ENCODE measurements at regions not wholly inside any gene's neighbourhood (a gene's known extent, or its start where the extent isn't known, plus 50 kb on each side); places are given as distances from the start of the nearest gene placed in this dataset.
"Not testable (repeated sequence)": the region's sequence is repeated elsewhere in the genome, so short reads cannot be mapped to it uniquely, and the experiment has no call there.

- CTCF ChIA-PET; BruUV-seq (replicated peaks); POLR2A ChIA-PET; intact Hi-C loops (cut with micrococcal nuclease); H3K9ac ChIP-seq (ENCODE audit: low read length); H3K79me2 ChIP-seq (ENCODE audit: insufficient read depth, low read length); H3K9me2 ChIP-seq (ENCODE audit: insufficient read depth); H3K27ac ChIP-seq (ENCODE audit: low read depth, low read length); H3K36me3 ChIP-seq (ENCODE audit: control insufficient read depth in 1 of 2, insufficient read depth in 2 of 2, low read length in 2 of 2); RAD21 ChIA-PET (ENCODE audit: low non-redundant PET in 1 of 2, low total read pairs in 2 of 2, uncharacterized antibody in 2 of 2, unreplicated experiment in 2 of 2); H4K20me1 ChIP-seq (ENCODE audit: insufficient read depth); H3K9me3 ChIP-seq (ENCODE audit: control insufficient read depth in 1 of 2, insufficient read depth in 1 of 2, low read depth in 1 of 2, low read length in 2 of 2); H3K27me3 ChIP-seq (ENCODE audit: insufficient read depth, low read length): not testable (repeated sequence)
- H3K4me3 ChIP-seq (replicated peaks in 1 of 2; ENCODE audit: low read depth in 1 of 2, low read length in 2 of 2), result peak overlapping the region; percentile 11 to 33; a peak in 3 of 4 replicates
- peak; percentile 53; the same call in 1 of the 2 replicates for TF ChIP-seq MAX (IDR thresholded peaks at IDR 0.05)
- H2AFZ ChIP-seq (ENCODE audit: low read depth, low read length, poor library complexity, severe bottlenecking), result peak overlapping the region; percentile 96
- DNase-seq (ENCODE audit: low read depth, low spot score) (peak; percentile 37), ATAC-seq (peak; percentile 96)
- peak overlapping the region; percentile 74 for H3K4me2 ChIP-seq (ENCODE audit: low read length)
- H3K4me1 ChIP-seq (ENCODE audit: control insufficient read depth in 1 of 2, insufficient read depth in 2 of 2, low read length in 2 of 2), result peaks cover 6 to 18% of the 10 kb centered on the region in 2 experiments
Observed at GRCh38 chr7:29723127-29723526, 83.2 kb upstream of the WIPF3 start.

- intact Hi-C loops (cut with micrococcal nuclease), result no loop called here
- H3K27ac ChIP-seq (ENCODE audit: low read depth, low read length), result no peak overlapping the region
- H3K4me3 ChIP-seq (replicated peaks in 1 of 2; ENCODE audit: low read depth in 1 of 2, low read length in 2 of 2), result peak overlapping the region in 1 of 2 experiments; percentile 33; a peak in 1 of 4 replicates
Observed at GRCh38 chr7:29723599-29723998, 82.7 kb upstream of the WIPF3 start.

GRCh38 chr7:29729534-29730165 lies 76.7 kb upstream of the WIPF3 start:
- H3K9me3 ChIP-seq (ENCODE audit: control insufficient read depth in 1 of 2, insufficient read depth in 1 of 2, low read depth in 1 of 2, low read length in 2 of 2); H3K9me2 ChIP-seq (ENCODE audit: insufficient read depth); H3K36me3 ChIP-seq (ENCODE audit: control insufficient read depth in 1 of 2, insufficient read depth in 2 of 2, low read length in 2 of 2); H3K27ac ChIP-seq (ENCODE audit: low read depth, low read length); H3K27me3 ChIP-seq (ENCODE audit: insufficient read depth, low read length); intact Hi-C loops (cut with micrococcal nuclease); DNase-seq (ENCODE audit: low read depth, low spot score); POLR2A ChIA-PET; CTCF ChIA-PET; H3K79me2 ChIP-seq (ENCODE audit: insufficient read depth, low read length); H3K4me3 ChIP-seq (replicated peaks in 1 of 2; ENCODE audit: low read depth in 1 of 2, low read length in 2 of 2); H3K4me2 ChIP-seq (ENCODE audit: low read length); BruUV-seq (replicated peaks); H4K20me1 ChIP-seq (ENCODE audit: insufficient read depth); H3K9ac ChIP-seq (ENCODE audit: low read length); ATAC-seq; H3K4me1 ChIP-seq (ENCODE audit: control insufficient read depth in 1 of 2, insufficient read depth in 2 of 2, low read length in 2 of 2); H2AFZ ChIP-seq (ENCODE audit: low read depth, low read length, poor library complexity, severe bottlenecking); RAD21 ChIA-PET (ENCODE audit: low non-redundant PET in 1 of 2, low total read pairs in 2 of 2, uncharacterized antibody in 2 of 2, unreplicated experiment in 2 of 2): not testable (repeated sequence)

More at GRCh38 chr7:29723599-29723998, 82.7 kb upstream of the WIPF3 start:
- Histone ChIP-seq H2AFZ (ENCODE audit: low read depth, low read length, poor library complexity, severe bottlenecking) (peak overlapping the region; percentile 96), H3K4me1 (ENCODE audit: control insufficient read depth in 1 of 2, insufficient read depth in 2 of 2, low read length in 2 of 2) (peaks cover 6 to 18% of the 10 kb centered on the region in 2 experiments), H3K9ac (ENCODE audit: low read length) (no peak overlapping the region), H3K9me2 (ENCODE audit: insufficient read depth) (no peaks in the 10 kb centered on the region), H3K9me3 (ENCODE audit: control insufficient read depth in 1 of 2, insufficient read depth in 1 of 2, low read depth in 1 of 2, low read length in 2 of 2) (no peaks in the 10 kb centered on the region), H3K36me3 (ENCODE audit: control insufficient read depth in 1 of 2, insufficient read depth in 2 of 2, low read length in 2 of 2) (no peaks in the 10 kb centered on the region), H4K20me1 (ENCODE audit: insufficient read depth) (no peaks in the 10 kb centered on the region), H3K79me2 (ENCODE audit: insufficient read depth, low read length) (no peaks in the 10 kb centered on the region), H3K4me2 (ENCODE audit: low read length) (peak overlapping the region; percentile 74), H3K27me3 (ENCODE audit: insufficient read depth, low read length) (no peaks in the 10 kb centered on the region)
- BruUV-seq (replicated peaks), result no TSS peak
- ATAC-seq (peak; percentile 64), DNase-seq (ENCODE audit: low read depth, low spot score) (peak; percentile 4)
- ChIA-PET CTCF (no interaction called here), POLR2A (no interaction called here), RAD21 (ENCODE audit: low non-redundant PET in 1 of 2, low total read pairs in 2 of 2, uncharacterized antibody in 2 of 2, unreplicated experiment in 2 of 2) (no interaction called here)
- TF ChIP-seq CBX3 (IDR thresholded peaks at IDR 0.05; ENCODE audit: low read depth), result no peak
- no peak for TF ChIP-seq SIN3A (IDR thresholded peaks at IDR 0.05; ENCODE audit: low read depth)
- TF ChIP-seq ELF1 (IDR thresholded peaks at IDR 0.05; ENCODE audit: borderline replicate concordance, low read depth), result no peak
